Activated T-helper 1 cell treated with anti-CD3 and anti-CD28 coated beads, Interleukin-12 subunit alpha, Interleukin-12 subunit beta, Interleukin-2, Interleukin-4 antibody, amounts not matched to agents 30 ng/mL and 10 ng/mL and 1 ng/mL, durations not matched to agents 14 hours and 24 hours and 36 hours (primary cell): ENCODE measurements at regions not wholly inside any gene's neighbourhood (a gene's known extent, or its start where the extent isn't known, plus 50 kb on each side); places are given as distances from the start of the nearest gene placed in this dataset.
"Not testable (repeated sequence)": the region's sequence is repeated elsewhere in the genome, so short reads cannot be mapped to it uniquely, and the experiment has no call there.

Experiments used
- DNase-seq: peaks from one replicate; pipeline ENCODE4 v3.0.0; 2021; ENCODE audit warnings: low spot score
- H3K27ac Mint-ChIP-seq: one replicate; pipeline ENCODE4 v1.8.0; 2021; ENCODE audit warnings: mild to moderate bottlenecking, mixed read lengths
- H3K27me3 Mint-ChIP-seq: one replicate; pipeline ENCODE4 v1.8.0; 2022; ENCODE audit warnings: mild to moderate bottlenecking, moderate library complexity, mixed read lengths; ENCODE audit not compliant: insufficient read depth
- H3K36me3 Mint-ChIP-seq: one replicate; pipeline ENCODE4 v1.8.0; 2021; ENCODE audit warnings: low read depth, mixed read lengths
- H3K4me1 Mint-ChIP-seq: one replicate; pipeline ENCODE4 v1.8.0; 2021; ENCODE audit warnings: low read depth, mixed read lengths
- H3K4me3 Mint-ChIP-seq: one replicate; pipeline ENCODE4 v1.8.0; 2021; ENCODE audit warnings: mild to moderate bottlenecking, moderate library complexity, mixed read lengths
- H3K9me3 Mint-ChIP-seq: one replicate; pipeline ENCODE4 v1.8.0; 2021; ENCODE audit warnings: mixed read lengths
- intact Hi-C: fragments of 100-400 bp; cut with micrococcal nuclease; formaldehyde crosslinking; loops from one replicate; pipeline ENCODE4 v1.15.1; 2024

GRCh38 chr6:73990609-73991238 lies 294.7 kb downstream of the CD109 start:
- intact Hi-C loops, H3K4me3 Mint-ChIP-seq, H3K27ac Mint-ChIP-seq, H3K4me1 Mint-ChIP-seq, DNase-seq, H3K27me3 Mint-ChIP-seq, H3K9me3 Mint-ChIP-seq, H3K36me3 Mint-ChIP-seq: not testable (repeated sequence)

DNA sequence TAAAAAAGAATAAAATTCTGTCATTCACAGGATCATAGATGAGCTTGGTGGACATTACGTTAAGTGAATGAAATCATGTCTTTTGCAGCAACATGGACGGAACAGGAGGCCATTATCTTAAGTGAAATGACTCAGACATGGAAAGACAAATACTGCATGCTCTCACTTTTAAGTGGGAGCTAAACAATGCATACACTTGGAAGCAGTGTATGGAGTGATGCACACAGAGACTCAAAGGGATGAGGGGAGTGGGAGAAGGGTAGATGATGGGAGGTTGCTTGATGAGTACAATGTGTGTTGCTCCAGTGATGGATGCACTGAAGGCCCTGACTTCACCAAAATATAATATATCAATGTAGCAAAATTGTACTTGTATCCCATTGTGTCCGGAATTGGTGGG lies 293.4 kb downstream of the CD109 start:
- no peak for DNase-seq
- Mint-ChIP-seq H3K4me1 (no peaks in the 10 kb centered on the region), H3K27me3 (peaks cover 2% of the 10 kb centered on the region), H3K27ac (no peak overlapping the region), H3K9me3 (no peaks in the 10 kb centered on the region), H3K36me3 (no peaks in the 10 kb centered on the region), H3K4me3 (no peak overlapping the region)
- intact Hi-C loops = no loop called here

DNA sequence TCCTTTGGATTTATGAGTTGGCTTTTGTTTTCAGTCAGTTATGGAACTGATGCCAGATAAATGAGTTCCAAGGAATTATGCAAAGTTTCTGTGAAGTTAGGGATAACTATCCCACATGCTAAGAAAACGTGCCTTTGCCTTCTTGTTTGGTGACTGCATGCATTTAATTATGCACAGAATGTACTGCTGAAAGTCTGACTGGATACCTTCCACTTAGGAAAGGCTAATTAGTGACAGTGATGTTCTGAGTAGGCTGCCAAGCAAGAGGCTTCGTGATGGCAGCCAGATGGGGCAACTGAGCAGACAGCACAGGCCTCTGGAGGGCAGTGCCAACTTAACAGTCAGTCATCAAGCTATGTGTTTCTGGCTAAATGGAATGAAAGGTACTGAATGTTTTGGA lies 289.9 kb downstream of the CD109 start:
- H3K36me3 Mint-ChIP-seq = no peaks in the 10 kb centered on the region
- intact Hi-C loops = no loop called here
- peaks cover 5% of the 10 kb centered on the region for H3K27me3 Mint-ChIP-seq

DNA sequence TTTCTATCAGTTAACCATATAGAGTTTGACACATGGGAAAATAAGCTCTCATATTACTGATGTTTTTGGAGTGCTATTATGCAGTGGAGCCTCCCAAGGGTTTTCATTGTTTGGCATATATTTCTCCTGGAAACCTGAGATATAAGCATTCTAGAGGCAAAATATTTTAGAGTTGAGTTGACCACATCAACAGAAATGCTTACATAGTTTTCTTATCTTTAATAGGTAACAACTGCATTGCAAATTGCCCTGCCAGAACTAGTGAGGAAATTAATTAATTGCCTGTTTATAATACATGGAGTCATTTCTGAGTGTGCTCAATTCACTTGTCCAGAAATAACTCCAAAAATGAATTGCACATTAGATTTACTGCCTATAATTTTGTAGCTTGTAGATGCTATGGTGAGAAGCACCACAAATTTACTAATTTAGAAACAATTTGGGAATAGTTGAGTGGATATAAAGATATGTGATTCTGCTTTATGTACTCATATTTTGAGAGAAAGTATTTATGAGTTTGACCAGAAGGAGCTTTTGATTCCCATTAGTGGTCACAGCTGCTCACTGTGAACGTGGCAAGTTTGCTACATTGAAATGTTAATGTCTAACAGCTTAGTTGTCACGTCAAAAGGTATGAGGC lies 288.7 kb downstream of the CD109 start:
- Mint-ChIP-seq H3K4me3 (no peak overlapping the region), H3K36me3 (no peaks in the 10 kb centered on the region), H3K27me3 (peaks cover 5% of the 10 kb centered on the region), H3K27ac (no peak overlapping the region), H3K4me1 (no peaks in the 10 kb centered on the region), H3K9me3 (no peaks in the 10 kb centered on the region)
- intact Hi-C loops = no loop called here
- DNase-seq = no peak

More for the DNA sequence above, 289.9 kb downstream of the CD109 start:
- DNase-seq = no peak
- no peaks in the 10 kb centered on the region for H3K4me1 Mint-ChIP-seq
- H3K27ac Mint-ChIP-seq = no peak overlapping the region
- no peak overlapping the region for H3K4me3 Mint-ChIP-seq
- no peaks in the 10 kb centered on the region for H3K9me3 Mint-ChIP-seq

GRCh38 chr6:73983367-73983766 lies 287.4 kb downstream of the CD109 start:
- Mint-ChIP-seq H3K4me1 (no peaks in the 10 kb centered on the region), H3K27me3 (peaks cover 5% of the 10 kb centered on the region), H3K9me3 (no peaks in the 10 kb centered on the region), H3K36me3 (no peaks in the 10 kb centered on the region), H3K27ac (no peak overlapping the region), H3K4me3 (no peak overlapping the region)
- no peak for DNase-seq
- intact Hi-C loops = no loop called here

DNA sequence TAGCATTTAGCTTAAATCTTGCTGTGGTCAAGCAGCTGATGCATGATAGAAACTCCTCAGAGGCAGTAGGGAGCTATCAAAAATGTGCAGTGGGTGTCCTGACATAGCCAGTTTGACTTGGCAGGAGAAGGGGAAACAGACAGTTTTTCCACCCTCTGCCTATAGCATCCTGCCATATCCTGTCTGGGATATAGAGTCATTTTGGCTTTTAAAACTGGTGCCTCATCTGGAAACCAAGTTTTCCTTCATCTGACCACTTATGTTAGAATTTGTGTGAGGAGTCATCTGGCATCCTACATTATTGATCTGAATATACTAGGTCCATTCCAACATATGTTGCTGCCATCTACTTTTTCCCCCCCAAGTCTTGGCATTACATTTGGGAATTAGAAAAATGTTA lies 284.1 kb downstream of the CD109 start:
- no peaks in the 10 kb centered on the region for H3K9me3 Mint-ChIP-seq
- intact Hi-C loops = no loop called here
- H3K27me3 Mint-ChIP-seq = peaks cover 3% of the 10 kb centered on the region
- no peak for DNase-seq
- no peak overlapping the region for H3K27ac Mint-ChIP-seq
- H3K4me3 Mint-ChIP-seq = no peak overlapping the region
- no peaks in the 10 kb centered on the region for H3K36me3 Mint-ChIP-seq
- no peaks in the 10 kb centered on the region for H3K4me1 Mint-ChIP-seq

GRCh38 chr6:73978330-73978729 lies 282.3 kb downstream of the CD109 start:
- no peak for DNase-seq
- intact Hi-C loops = no loop called here
- no peaks in the 10 kb centered on the region for H3K36me3 Mint-ChIP-seq
- no peak overlapping the region for H3K4me3 Mint-ChIP-seq
- no peak overlapping the region for H3K27ac Mint-ChIP-seq
- H3K4me1 Mint-ChIP-seq = no peaks in the 10 kb centered on the region
- peaks cover 3% of the 10 kb centered on the region for H3K27me3 Mint-ChIP-seq
- H3K9me3 Mint-ChIP-seq = no peaks in the 10 kb centered on the region

GRCh38 chr6:73972518-73972917 lies 276.5 kb downstream of the CD109 start:
- H3K27ac Mint-ChIP-seq, H3K4me3 Mint-ChIP-seq, H3K36me3 Mint-ChIP-seq, H3K9me3 Mint-ChIP-seq, H3K4me1 Mint-ChIP-seq, intact Hi-C loops, H3K27me3 Mint-ChIP-seq, DNase-seq: not testable (repeated sequence)

GRCh38 chr6:73969971-73970970 lies 274.3 kb downstream of the CD109 start:
- no peak overlapping the region for H3K27ac Mint-ChIP-seq
- no peak overlapping the region for H3K4me3 Mint-ChIP-seq
- H3K4me1 Mint-ChIP-seq = no peaks in the 10 kb centered on the region
- no peaks in the 10 kb centered on the region for H3K9me3 Mint-ChIP-seq
- H3K27me3 Mint-ChIP-seq = no peaks in the 10 kb centered on the region
- no peak for DNase-seq
- intact Hi-C loops = loop anchor here (1.0 kb wide), 2 partner anchors 1234 to 1239 kb away; no protein-coding TSS in a partner anchor
- no peaks in the 10 kb centered on the region for H3K36me3 Mint-ChIP-seq

- H3K27ac Mint-ChIP-seq = no peak overlapping the region
These were observed 272.3 kb downstream of the CD109 start for GRCh38 chr6:73968221-73968757.

GRCh38 chr6:73965539-73966029 lies 269.6 kb downstream of the CD109 start:
- DNase-seq = no peak
- no peaks in the 10 kb centered on the region for H3K27me3 Mint-ChIP-seq
- H3K36me3 Mint-ChIP-seq = no peaks in the 10 kb centered on the region
- intact Hi-C loops = no loop called here
- no peak overlapping the region for H3K27ac Mint-ChIP-seq
- H3K4me3 Mint-ChIP-seq = no peak overlapping the region
- no peaks in the 10 kb centered on the region for H3K9me3 Mint-ChIP-seq
- H3K4me1 Mint-ChIP-seq = no peaks in the 10 kb centered on the region

More at GRCh38 chr6:73968221-73968757, 272.3 kb downstream of the CD109 start:
- Mint-ChIP-seq H3K9me3 (no peaks in the 10 kb centered on the region), H3K4me1 (no peaks in the 10 kb centered on the region), H3K27me3 (no peaks in the 10 kb centered on the region), H3K4me3 (no peak overlapping the region), H3K36me3 (no peaks in the 10 kb centered on the region)
- intact Hi-C loops = no loop called here
- no peak for DNase-seq

GRCh38 chr6:73964241-73964854 lies 268.3 kb downstream of the CD109 start:
- DNase-seq = no peak
- H3K4me1 Mint-ChIP-seq = no peaks in the 10 kb centered on the region
- no peaks in the 10 kb centered on the region for H3K27me3 Mint-ChIP-seq
- no peak overlapping the region for H3K27ac Mint-ChIP-seq
- H3K9me3 Mint-ChIP-seq = no peaks in the 10 kb centered on the region
- H3K4me3 Mint-ChIP-seq = no peak overlapping the region
- H3K36me3 Mint-ChIP-seq = no peaks in the 10 kb centered on the region
- intact Hi-C loops = no loop called here
